ENCODE measurements at regions not wholly inside any gene's neighbourhood (a gene's known extent, or its start where the extent isn't known, plus 50 kb on each side); places are given as distances from the start of the nearest gene placed in this dataset.

- DNase-seq (ENCODE audit: low read depth) = no peak
These were observed 90.3 kb upstream of the ERCC6L2 start for GRCh38 chr9:95785209-95785608.

- no peak for DNase-seq (ENCODE audit: low read depth)
These were observed 91.2 kb upstream of the ERCC6L2 start for GRCh38 chr9:95784318-95784717.

- peak; percentile 46 for DNase-seq (ENCODE audit: low read depth)
These were observed 92.0 kb upstream of the ERCC6L2 start for GRCh38 chr9:95783426-95783975.

DNA sequence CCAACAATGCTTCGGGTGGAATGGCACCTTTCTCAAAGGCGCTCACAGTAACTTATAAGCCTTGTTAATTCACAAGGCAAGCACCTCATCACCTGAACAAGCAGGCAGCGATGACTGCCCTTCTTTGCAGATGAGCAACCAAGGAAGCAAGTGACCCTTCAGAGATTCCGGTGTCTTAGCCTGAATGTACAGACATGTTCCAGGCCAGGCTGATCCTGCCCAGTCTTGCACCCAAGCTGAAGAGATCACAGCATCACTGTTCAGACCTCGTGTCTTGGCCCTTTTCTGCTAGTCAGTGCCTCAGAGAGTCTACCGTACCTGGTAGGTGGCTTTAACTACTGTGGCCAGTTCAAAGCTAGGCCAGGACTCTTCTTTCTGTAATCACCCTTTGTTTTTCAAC, 94.7 kb upstream of the ERCC6L2 start:
- DNase-seq (ENCODE audit: low read depth) = no peak

- no peak for DNase-seq (ENCODE audit: low read depth)
These were observed 95.4 kb upstream of the ERCC6L2 start for GRCh38 chr9:95780121-95780520.

GRCh38 chr9:95779597-95779996, 95.9 kb upstream of the ERCC6L2 start:
- DNase-seq (ENCODE audit: low read depth) = peak; percentile 8

DNA sequence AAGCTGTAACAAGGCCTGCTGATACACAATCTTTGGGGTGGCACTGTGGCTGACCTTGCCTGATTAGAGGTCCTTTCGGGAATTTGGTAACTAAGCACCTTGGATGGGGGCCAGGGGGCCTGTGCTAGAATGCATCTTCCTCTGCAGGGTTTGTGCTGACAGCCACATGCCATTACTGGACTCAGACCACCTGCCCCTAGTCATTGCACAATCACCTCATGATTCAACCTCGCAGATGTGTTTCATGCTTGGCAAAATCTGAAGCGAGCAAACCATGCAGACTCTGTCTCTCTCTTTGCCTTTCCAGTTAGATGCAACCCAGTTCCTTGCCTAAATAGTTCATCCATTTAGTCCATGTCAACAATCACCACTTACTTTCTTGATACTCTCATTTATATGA, 96.5 kb upstream of the ERCC6L2 start:
- DNase-seq (ENCODE audit: low read depth) = peak; percentile 87

DNA sequence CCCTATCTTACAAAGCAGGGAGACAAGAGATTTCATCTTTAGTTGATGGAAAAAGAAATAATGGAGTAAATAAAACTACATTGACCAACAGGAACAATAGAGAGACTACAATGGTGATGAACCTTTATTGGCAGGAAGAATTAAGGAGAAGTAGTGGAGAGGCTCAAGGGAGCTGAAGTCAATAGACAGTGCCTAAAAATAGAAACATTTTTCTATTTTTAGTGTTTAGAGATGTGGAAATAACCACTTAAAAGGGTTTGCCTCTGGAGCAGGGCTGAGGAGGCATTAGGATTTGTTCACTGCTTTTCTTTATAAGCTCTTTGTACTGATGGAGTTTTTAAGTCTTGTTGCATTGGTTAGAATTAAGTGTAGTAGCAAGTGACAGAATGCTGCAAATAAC, 98.4 kb upstream of the ERCC6L2 start:
- peak; percentile 9 for DNase-seq (ENCODE audit: low read depth)

- DNase-seq (ENCODE audit: low read depth) = peak; percentile 46
These were observed 99.3 kb upstream of the ERCC6L2 start for GRCh38 chr9:95776176-95776575.

- DNase-seq (ENCODE audit: low read depth) = no peak
These were observed 100.3 kb upstream of the ERCC6L2 start for GRCh38 chr9:95775191-95775590.

DNA sequence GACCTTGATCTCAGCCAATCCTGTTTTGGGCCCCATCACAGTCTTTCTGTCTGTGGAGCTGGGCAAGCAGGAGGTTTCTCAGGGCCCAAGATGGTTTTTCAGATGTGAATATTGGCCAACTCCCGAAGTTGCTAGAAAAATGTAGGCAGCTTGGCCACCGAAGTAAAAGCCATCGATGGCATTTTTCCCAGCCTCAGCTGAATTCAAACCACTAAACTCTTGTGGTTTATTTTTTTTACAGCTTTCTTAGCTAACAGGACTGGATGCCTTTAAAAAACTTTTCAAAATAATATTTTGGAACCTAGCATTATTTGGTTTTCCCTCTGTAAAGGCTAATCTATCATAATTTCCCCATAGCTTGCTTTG, 102.5 kb upstream of the ERCC6L2 start:
- DNase-seq (ENCODE audit: low read depth) = peak; percentile 45

DNA sequence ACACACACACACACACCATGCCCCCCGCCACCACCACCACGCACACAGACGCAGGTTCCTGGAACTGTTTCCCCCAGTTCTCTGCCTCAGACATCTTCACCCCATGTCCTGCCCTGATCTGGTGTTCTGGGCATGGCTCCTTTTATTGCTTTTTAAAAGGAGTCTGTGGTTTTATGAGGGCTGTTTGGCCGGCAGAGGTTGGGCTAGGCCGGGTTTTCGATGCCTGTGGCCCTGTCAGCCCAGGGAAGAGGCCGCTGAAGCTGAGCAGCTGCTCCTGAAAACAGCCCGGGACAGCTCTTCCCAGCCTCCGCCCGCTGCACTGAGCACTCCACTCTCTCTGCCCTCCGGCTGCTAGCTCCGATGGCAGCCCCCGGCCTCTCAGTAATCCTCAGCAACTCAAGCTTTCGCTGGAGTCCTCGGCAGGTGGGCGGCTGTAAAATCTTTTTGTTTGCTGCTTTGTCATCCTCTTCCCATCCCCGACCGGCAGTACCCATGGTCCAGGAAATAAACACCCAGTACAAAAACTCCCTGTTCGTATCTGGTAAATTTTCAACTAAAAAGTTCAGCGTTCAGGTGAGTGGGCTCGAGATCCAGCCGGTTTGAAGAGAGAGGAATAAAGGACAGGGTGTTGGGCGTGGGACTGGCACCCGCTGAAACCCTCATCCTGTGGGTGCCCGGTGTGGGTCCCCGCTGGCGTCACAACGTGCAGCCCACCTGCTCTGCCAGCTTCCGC, 103.0 kb upstream of the ERCC6L2 start:
- peak; percentile 67 for DNase-seq (ENCODE audit: low read depth)

DNA sequence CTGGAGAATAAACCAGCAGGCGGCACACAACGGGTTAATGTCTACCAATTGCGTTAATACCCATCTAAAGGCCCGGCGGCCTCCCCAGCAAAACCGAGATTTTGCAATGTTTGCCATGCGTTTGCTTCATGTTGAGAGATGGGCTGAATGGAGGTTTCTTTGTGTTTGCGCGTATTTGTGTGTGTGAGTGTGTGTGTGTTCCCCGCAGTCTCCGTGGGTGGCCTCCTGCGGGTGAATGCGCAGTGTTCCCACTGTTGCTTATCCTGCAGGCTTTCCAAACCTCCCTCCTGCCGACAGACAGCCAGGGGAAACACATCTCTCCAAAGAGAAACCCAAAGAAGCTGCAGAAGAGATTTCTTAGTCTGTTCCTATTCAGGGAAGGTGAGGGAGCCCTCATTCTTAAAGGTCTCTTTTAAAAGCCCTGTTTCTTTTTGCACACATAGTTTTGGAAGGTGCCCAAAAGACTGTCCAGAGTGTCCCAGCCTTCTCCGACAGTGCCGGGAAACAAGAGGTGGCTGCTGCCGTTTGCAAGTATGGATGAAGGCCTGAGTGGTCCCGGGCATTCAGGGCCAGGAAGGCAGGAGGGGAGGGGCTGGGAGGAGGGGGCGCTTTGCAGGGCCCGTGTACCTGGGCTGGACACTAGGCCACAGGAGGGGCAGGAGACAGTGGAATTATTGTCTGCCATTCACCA, 103.8 kb upstream of the ERCC6L2 start:
- peak; percentile 24 for DNase-seq (ENCODE audit: low read depth)

- no peak for DNase-seq (ENCODE audit: low read depth)
These were observed 104.8 kb upstream of the ERCC6L2 start for GRCh38 chr9:95770653-95771131.

GRCh38 chr9:95769909-95770433, 105.5 kb upstream of the ERCC6L2 start:
- DNase-seq (ENCODE audit: low read depth) = no peak

GRCh38 chr9:95769473-95769872, 106.0 kb upstream of the ERCC6L2 start:
- DNase-seq (ENCODE audit: low read depth) = no peak

DNA sequence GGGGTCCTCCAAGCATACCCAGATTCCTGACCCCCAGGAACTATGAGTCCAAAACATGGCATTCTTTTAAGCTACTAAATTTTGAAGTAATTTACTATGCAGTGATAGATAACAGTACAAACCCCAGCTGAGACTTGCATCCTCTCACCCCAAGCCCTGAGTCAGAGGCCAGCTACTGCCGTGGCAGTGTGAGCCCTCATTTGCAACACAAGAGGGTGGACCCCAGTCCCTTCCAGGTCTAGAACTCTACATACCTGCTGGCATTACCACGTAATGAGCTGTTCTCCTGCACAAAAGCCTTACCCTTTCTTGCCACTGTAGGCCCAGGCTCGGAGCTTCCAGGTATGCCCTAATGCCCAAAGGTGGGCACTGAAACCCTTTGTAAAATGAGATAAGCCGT, 108.6 kb upstream of the ERCC6L2 start:
- no peak for DNase-seq (ENCODE audit: low read depth)

DNA sequence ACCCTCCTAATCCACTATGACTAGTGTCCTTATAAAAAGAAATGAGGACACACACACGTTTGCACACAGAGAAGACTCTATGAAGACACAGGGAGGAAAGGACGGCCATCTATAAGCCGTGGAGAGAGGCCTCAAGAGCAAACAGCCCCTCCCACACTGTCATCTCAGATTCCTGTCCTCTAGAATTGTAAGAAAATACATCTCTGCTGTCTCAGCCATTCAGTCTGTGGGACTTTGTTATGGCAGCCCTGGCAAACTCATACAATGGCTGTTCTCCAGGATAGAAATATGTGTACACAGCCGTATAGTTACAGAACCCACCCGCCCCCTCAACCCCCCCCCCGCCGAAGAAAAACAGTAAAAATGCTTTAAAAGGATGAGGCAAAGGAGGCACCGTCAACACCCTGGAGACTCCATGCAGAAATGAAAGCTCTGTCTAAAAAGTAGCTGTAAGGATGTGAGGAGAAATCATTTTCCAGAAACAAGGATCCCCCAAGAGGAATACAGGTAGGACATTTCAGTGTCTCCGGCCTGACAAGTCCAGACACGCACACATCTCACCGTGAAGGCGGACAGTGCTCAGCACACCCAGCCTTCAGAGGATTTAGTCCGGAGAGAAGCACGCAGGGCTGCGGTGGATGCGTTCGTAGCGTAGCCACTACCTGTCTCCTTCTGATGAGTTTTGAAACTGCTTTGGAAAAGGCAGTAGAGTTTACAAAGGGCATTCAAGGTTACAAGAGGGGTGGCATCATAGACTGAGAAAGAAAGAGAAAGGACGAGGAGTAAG, 110.8 kb upstream of the ERCC6L2 start:
- no peak for DNase-seq (ENCODE audit: low read depth)

GRCh38 chr9:95763983-95764382, 111.5 kb upstream of the ERCC6L2 start:
- DNase-seq (ENCODE audit: low read depth) = no peak

DNA sequence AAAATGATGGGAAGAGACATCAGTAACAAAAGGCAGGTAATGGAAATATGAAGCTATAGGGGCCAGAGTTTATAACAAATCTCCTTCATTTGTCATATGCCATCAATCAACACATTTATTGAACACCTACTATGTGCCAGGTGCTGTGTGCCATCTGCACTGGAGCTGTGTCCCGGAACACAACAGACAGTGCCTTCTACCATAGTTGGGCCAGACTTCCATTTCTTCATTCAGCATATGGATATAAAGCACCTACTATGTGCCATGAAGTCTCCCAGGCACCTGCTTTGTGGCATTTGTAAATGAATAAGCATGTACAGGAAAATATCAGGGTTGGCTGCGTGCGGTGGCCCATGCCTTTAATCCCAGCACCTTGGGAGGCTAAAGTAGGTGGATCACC, 112.5 kb upstream of the ERCC6L2 start:
- no peak for DNase-seq (ENCODE audit: low read depth)

DNA sequence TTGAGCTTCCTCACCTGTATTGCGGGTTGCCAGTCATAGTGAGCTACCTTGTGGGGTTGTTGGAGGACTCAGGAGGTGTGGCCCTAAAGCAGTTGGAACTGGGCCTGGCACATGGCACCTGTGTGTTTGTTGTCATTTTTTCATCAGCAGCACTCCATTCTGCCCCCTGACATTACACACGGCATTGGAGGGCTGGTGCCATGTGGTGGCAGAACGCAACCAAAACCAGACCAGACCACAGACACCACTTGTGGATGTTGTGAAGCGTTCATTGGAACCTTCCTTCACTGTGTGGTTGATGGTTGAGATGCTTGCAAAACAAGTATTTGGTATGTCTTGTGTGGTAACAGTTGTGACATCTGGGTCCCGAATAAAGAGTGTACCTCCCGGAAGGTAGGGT, 113.2 kb upstream of the ERCC6L2 start:
- DNase-seq (ENCODE audit: low read depth) = no peak

- no peak for DNase-seq (ENCODE audit: low read depth)
These were observed 114.7 kb upstream of the ERCC6L2 start for GRCh38 chr9:95760791-95761190.

All from RPMI7951 (cell line).